ENCODE measurements at regions not wholly inside any gene's neighbourhood (a gene's known extent, or its start where the extent isn't known, plus 50 kb on each side); places are given as distances from the start of the nearest gene placed in this dataset.
A peak's percentile ranks its signal among the peaks of the same experiment; 100 is the strongest.

DNA sequence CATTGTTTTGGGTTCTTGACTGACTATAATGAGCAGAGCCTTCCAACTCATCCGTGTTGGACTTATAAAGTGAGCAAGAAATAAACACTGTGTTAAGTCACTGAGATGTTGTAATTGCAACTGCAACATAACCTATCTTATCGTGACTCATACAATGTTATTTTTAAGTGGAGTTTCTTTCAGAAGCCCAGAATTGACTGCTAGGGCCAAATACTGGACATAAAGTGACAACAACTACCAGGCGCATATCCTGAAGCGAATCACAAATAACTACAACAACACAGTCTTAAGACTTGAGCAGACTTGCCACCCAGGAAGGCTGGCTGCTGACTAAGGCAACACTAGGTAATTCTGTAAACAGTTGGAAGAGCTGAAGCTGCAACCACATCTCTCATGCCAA is 326.6 kb downstream of the COL12A1 start:
- H3K9me3 ChIP-seq (replicated peaks; ENCODE audit: low read length) = no peaks in the 10 kb centered on the region
- H3K9ac ChIP-seq (ENCODE audit: low read depth, low read length) = no peak overlapping the region
- no peaks in the 10 kb centered on the region for H3K36me3 ChIP-seq (ENCODE audit: insufficient read depth, low read length)
- H3K4me2 ChIP-seq (ENCODE audit: low read length) = peak overlapping the region; percentile 16
- H3K27me3 ChIP-seq (ENCODE audit: control insufficient read depth, insufficient read depth, low read length) = no peaks in the 10 kb centered on the region
- peaks cover 10% of the 10 kb centered on the region for H3K4me1 ChIP-seq (ENCODE audit: control insufficient read depth, insufficient read depth, low read length)
- no peak overlapping the region for H3K4me3 ChIP-seq (ENCODE audit: low read length)

DNA sequence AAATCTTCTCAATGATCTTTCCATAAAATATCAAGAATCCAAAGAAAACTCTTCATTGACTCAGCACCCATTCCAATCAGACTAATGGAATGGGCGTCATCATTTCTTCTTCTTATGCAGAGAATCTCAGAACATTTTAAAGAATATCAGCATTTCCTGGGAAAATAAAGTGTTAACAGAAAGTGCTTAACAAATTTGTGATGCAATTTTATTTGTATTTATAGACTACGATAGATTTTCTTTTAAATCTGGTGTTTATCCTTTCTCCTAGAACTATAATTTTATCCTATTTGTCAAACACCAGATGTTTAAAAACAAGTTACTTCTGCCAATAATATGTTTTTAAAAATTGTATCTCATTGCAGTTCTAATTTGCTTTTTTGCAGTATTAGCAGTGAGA is 330.7 kb downstream of the COL12A1 start:
- Histone ChIP-seq H3K27me3 (ENCODE audit: control insufficient read depth, insufficient read depth, low read length) (no peaks in the 10 kb centered on the region), H3K4me1 (ENCODE audit: control insufficient read depth, insufficient read depth, low read length) (peaks cover 25% of the 10 kb centered on the region), H3K36me3 (ENCODE audit: insufficient read depth, low read length) (no peaks in the 10 kb centered on the region), H3K4me3 (ENCODE audit: low read length) (no peak overlapping the region), H3K9me3 (replicated peaks; ENCODE audit: low read length) (no peaks in the 10 kb centered on the region), H3K4me2 (ENCODE audit: low read length) (no peak overlapping the region), H3K9ac (ENCODE audit: low read depth, low read length) (no peak overlapping the region)

- H3K4me2 ChIP-seq (ENCODE audit: low read length) = no peak overlapping the region
- H3K9ac ChIP-seq (ENCODE audit: low read depth, low read length) = no peak overlapping the region
- H3K36me3 ChIP-seq (ENCODE audit: insufficient read depth, low read length) = no peaks in the 10 kb centered on the region
- H3K9me3 ChIP-seq (replicated peaks; ENCODE audit: low read length) = no peaks in the 10 kb centered on the region
- H3K4me1 ChIP-seq (ENCODE audit: control insufficient read depth, insufficient read depth, low read length) = peaks cover 15% of the 10 kb centered on the region
- no peaks in the 10 kb centered on the region for H3K27me3 ChIP-seq (ENCODE audit: control insufficient read depth, insufficient read depth, low read length)
- H3K4me3 ChIP-seq (ENCODE audit: low read length) = no peak overlapping the region
These were observed 332.9 kb downstream of the COL12A1 start for GRCh38 chr6:74872754-74873476.

- Histone ChIP-seq H3K36me3 (ENCODE audit: insufficient read depth, low read length) (no peaks in the 10 kb centered on the region), H3K4me3 (ENCODE audit: low read length) (no peak overlapping the region), H3K9me3 (replicated peaks; ENCODE audit: low read length) (no peaks in the 10 kb centered on the region)
These were observed 334.1 kb downstream of the COL12A1 start for GRCh38 chr6:74871757-74872156.

DNA sequence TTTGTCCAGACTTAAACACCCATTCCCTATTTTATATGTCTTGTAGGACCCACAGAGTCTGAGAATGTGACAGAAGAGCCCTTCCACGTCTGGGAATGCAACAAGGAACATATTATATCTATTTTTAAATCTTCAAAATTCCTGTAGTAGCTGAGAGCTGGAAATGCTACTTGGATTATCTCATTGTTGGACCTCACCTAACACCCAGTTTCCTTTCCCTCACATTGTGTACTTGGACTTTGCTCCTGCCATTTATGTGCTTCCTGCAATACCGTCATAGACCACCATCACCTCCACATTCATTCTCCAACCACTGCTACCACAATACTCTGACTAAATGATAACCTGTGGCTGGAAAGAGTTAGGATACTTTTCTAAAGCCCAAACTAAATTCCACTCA is 335.4 kb downstream of the COL12A1 start:
- H3K4me2 ChIP-seq (ENCODE audit: low read length) = no peak overlapping the region

More at GRCh38 chr6:74871757-74872156, 334.1 kb downstream of the COL12A1 start:
- H3K9ac ChIP-seq (ENCODE audit: low read depth, low read length) = no peak overlapping the region
- H3K4me1 ChIP-seq (ENCODE audit: control insufficient read depth, insufficient read depth, low read length) = peaks cover 15% of the 10 kb centered on the region
- H3K27me3 ChIP-seq (ENCODE audit: control insufficient read depth, insufficient read depth, low read length) = no peaks in the 10 kb centered on the region
- H3K4me2 ChIP-seq (ENCODE audit: low read length) = no peak overlapping the region

GRCh38 chr6:74867291-74867690 is 338.6 kb downstream of the COL12A1 start:
- Histone ChIP-seq H3K27me3 (ENCODE audit: control insufficient read depth, insufficient read depth, low read length) (no peaks in the 10 kb centered on the region), H3K4me1 (ENCODE audit: control insufficient read depth, insufficient read depth, low read length) (peaks cover 5% of the 10 kb centered on the region), H3K9me3 (replicated peaks; ENCODE audit: low read length) (no peaks in the 10 kb centered on the region), H3K4me2 (ENCODE audit: low read length) (no peak overlapping the region), H3K4me3 (ENCODE audit: low read length) (no peak overlapping the region), H3K9ac (ENCODE audit: low read depth, low read length) (no peak overlapping the region), H3K36me3 (ENCODE audit: insufficient read depth, low read length) (no peaks in the 10 kb centered on the region)

More for the DNA sequence above, 335.4 kb downstream of the COL12A1 start:
- Histone ChIP-seq H3K9ac (ENCODE audit: low read depth, low read length) (no peak overlapping the region), H3K4me3 (ENCODE audit: low read length) (no peak overlapping the region), H3K27me3 (ENCODE audit: control insufficient read depth, insufficient read depth, low read length) (no peaks in the 10 kb centered on the region), H3K9me3 (replicated peaks; ENCODE audit: low read length) (no peaks in the 10 kb centered on the region), H3K36me3 (ENCODE audit: insufficient read depth, low read length) (no peaks in the 10 kb centered on the region), H3K4me1 (ENCODE audit: control insufficient read depth, insufficient read depth, low read length) (peaks cover 15% of the 10 kb centered on the region)

- H3K9me3 ChIP-seq (replicated peaks; ENCODE audit: low read length) = no peaks in the 10 kb centered on the region
- no peak overlapping the region for H3K4me2 ChIP-seq (ENCODE audit: low read length)
- H3K4me3 ChIP-seq (ENCODE audit: low read length) = no peak overlapping the region
- no peaks in the 10 kb centered on the region for H3K36me3 ChIP-seq (ENCODE audit: insufficient read depth, low read length)
- no peaks in the 10 kb centered on the region for H3K27me3 ChIP-seq (ENCODE audit: control insufficient read depth, insufficient read depth, low read length)
- no peak overlapping the region for H3K9ac ChIP-seq (ENCODE audit: low read depth, low read length)
- H3K4me1 ChIP-seq (ENCODE audit: control insufficient read depth, insufficient read depth, low read length) = no peaks in the 10 kb centered on the region
These were observed 341.9 kb downstream of the COL12A1 start for GRCh38 chr6:74863968-74864367.

GRCh38 chr6:74860456-74860855 is 345.4 kb downstream of the COL12A1 start:
- H3K9ac ChIP-seq (ENCODE audit: low read depth, low read length) = no peak overlapping the region
- no peaks in the 10 kb centered on the region for H3K36me3 ChIP-seq (ENCODE audit: insufficient read depth, low read length)
- H3K4me2 ChIP-seq (ENCODE audit: low read length) = no peak overlapping the region
- no peak overlapping the region for H3K4me3 ChIP-seq (ENCODE audit: low read length)
- H3K9me3 ChIP-seq (replicated peaks; ENCODE audit: low read length) = no peaks in the 10 kb centered on the region
- H3K27me3 ChIP-seq (ENCODE audit: control insufficient read depth, insufficient read depth, low read length) = no peaks in the 10 kb centered on the region
- H3K4me1 ChIP-seq (ENCODE audit: control insufficient read depth, insufficient read depth, low read length) = no peaks in the 10 kb centered on the region

DNA sequence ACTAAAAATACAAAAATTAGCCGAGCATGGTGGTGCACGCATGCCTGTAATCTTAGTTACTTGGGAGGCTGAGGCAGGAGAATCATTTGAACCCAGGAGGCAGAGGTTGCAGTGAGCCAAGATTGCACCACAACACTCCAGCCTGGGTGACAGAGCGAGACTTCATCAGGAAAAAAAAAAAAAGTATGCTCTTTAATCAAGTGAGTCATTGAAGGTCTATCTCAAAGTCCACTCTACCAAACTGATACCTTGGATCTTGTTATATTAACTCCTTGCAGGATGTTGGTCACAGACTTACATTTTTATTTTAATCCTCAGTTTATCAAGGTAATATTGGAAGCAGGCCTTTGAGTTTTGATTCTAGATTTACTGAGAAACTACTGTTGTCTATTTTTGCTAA is 348.7 kb downstream of the COL12A1 start:
- Histone ChIP-seq H3K4me1 (ENCODE audit: control insufficient read depth, insufficient read depth, low read length) (no peaks in the 10 kb centered on the region), H3K27me3 (ENCODE audit: control insufficient read depth, insufficient read depth, low read length) (no peaks in the 10 kb centered on the region), H3K36me3 (ENCODE audit: insufficient read depth, low read length) (no peaks in the 10 kb centered on the region), H3K9me3 (replicated peaks; ENCODE audit: low read length) (no peaks in the 10 kb centered on the region), H3K4me2 (ENCODE audit: low read length) (no peak overlapping the region), H3K4me3 (ENCODE audit: low read length) (no peak overlapping the region), H3K9ac (ENCODE audit: low read depth, low read length) (no peak overlapping the region)

DNA sequence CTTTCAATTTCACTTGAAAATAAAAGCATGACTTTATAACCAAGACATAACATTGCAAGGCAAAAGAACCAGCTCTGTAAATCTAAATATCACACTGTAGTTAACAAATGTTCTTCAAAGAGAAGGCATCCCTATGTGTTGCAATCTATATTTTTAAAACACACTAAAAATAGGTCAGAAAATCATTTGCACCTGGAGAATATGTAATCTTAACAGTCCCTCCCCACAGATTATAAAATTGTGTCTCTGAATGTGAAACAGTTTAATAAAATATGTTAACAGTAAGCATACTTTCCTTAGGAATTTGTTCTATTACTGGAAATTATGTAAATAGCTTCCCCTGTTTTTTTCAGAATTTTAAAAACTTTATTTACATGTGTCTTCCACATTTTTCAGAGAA is 351.9 kb downstream of the COL12A1 start:
- Histone ChIP-seq H3K4me3 (ENCODE audit: low read length) (no peak overlapping the region), H3K36me3 (ENCODE audit: insufficient read depth, low read length) (no peaks in the 10 kb centered on the region), H3K27me3 (ENCODE audit: control insufficient read depth, insufficient read depth, low read length) (no peaks in the 10 kb centered on the region), H3K9ac (ENCODE audit: low read depth, low read length) (no peak overlapping the region), H3K4me1 (ENCODE audit: control insufficient read depth, insufficient read depth, low read length) (no peaks in the 10 kb centered on the region), H3K4me2 (ENCODE audit: low read length) (no peak overlapping the region), H3K9me3 (replicated peaks; ENCODE audit: low read length) (no peaks in the 10 kb centered on the region)

DNA sequence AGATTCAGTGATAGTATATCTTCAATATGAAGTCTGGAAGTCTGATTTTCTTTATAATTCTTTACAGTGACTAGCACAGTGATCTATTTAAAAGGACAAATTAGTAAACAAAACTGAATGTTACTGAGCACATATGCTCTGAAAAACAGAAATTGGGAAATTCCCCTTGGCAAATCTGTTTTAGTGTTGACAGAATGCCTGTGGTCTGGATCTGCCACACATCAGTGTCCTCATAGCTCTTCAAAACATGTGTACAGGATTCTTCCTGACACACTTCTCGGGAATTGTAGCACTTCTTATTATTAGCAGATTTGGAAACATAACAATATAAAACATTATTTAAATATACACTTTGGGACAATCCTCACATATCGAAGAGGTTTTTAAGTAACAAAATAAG is 354.3 kb downstream of the COL12A1 start:
- Histone ChIP-seq H3K9ac (ENCODE audit: low read depth, low read length) (no peak overlapping the region), H3K27me3 (ENCODE audit: control insufficient read depth, insufficient read depth, low read length) (no peaks in the 10 kb centered on the region), H3K4me1 (ENCODE audit: control insufficient read depth, insufficient read depth, low read length) (no peaks in the 10 kb centered on the region), H3K4me3 (ENCODE audit: low read length) (no peak overlapping the region), H3K4me2 (ENCODE audit: low read length) (no peak overlapping the region), H3K36me3 (ENCODE audit: insufficient read depth, low read length) (no peaks in the 10 kb centered on the region), H3K9me3 (replicated peaks; ENCODE audit: low read length) (no peaks in the 10 kb centered on the region)

- H3K4me2 ChIP-seq (ENCODE audit: low read length) = no peak overlapping the region
These were observed 364.9 kb downstream of the COL12A1 start for GRCh38 chr6:74840953-74841352.

More at GRCh38 chr6:74840953-74841352, 364.9 kb downstream of the COL12A1 start:
- Histone ChIP-seq H3K9ac (ENCODE audit: low read depth, low read length) (no peak overlapping the region), H3K9me3 (replicated peaks; ENCODE audit: low read length) (no peaks in the 10 kb centered on the region), H3K36me3 (ENCODE audit: insufficient read depth, low read length) (no peaks in the 10 kb centered on the region), H3K4me1 (ENCODE audit: control insufficient read depth, insufficient read depth, low read length) (no peaks in the 10 kb centered on the region), H3K4me3 (ENCODE audit: low read length) (no peak overlapping the region), H3K27me3 (ENCODE audit: control insufficient read depth, insufficient read depth, low read length) (no peaks in the 10 kb centered on the region)
